NB4 (cell line): ENCODE measurements at regions not wholly inside any gene's neighbourhood (a gene's known extent, or its start where the extent isn't known, plus 50 kb on each side); places are given as distances from the start of the nearest gene placed in this dataset.

Experiments used
- DNase-seq: peaks from one replicate; pipeline ENCODE4 v3.0.0; 2010; ENCODE audit warnings: low read depth
- H3K4me3 ChIP-seq: one replicate; pipeline ENCODE4 v1.5.1; 2011; ENCODE audit warnings: mild to moderate bottlenecking, low read depth, low read length, moderate library complexity
- CTCF ChIP-seq: IDR thresholded peaks from one replicate; pipeline ENCODE4 v1.5.1; 2012; ENCODE audit warnings: low read depth, low read length
- MAX ChIP-seq: IDR thresholded peaks from 2 replicates; pipeline ENCODE4 v1.6.1; 2011; ENCODE audit warnings: low read depth, low read length
- MYC ChIP-seq: IDR thresholded peaks from 2 replicates; pipeline ENCODE4 v1.6.1; 2011; ENCODE audit warnings: low read depth, low read length
- POLR2A ChIP-seq: IDR thresholded peaks from 2 replicates; pipeline ENCODE4 v1.6.1; 2011; ENCODE audit warnings: mild to moderate bottlenecking; ENCODE audit not compliant: insufficient read length; ENCODE audit errors: extremely low read depth

GRCh38 chr14:101026341-101026740, 122.8 kb upstream of the RTL1 start:
- no peak overlapping the region for H3K4me3 ChIP-seq

GRCh38 chr14:101027291-101027690, 123.8 kb upstream of the RTL1 start:
- no peak for TF ChIP-seq CTCF
- TF ChIP-seq MYC: no peak
- no peak for TF ChIP-seq MAX
- no peak for TF ChIP-seq POLR2A
- DNase-seq: no peak
- no peak overlapping the region for H3K4me3 ChIP-seq

More at GRCh38 chr14:101026341-101026740, 122.8 kb upstream of the RTL1 start:
- TF ChIP-seq CTCF (no peak), MYC (no peak), POLR2A (no peak), MAX (no peak)
- no peak for DNase-seq

GRCh38 chr14:101027966-101028365, 124.4 kb upstream of the RTL1 start:
- no peak overlapping the region for H3K4me3 ChIP-seq
- TF ChIP-seq CTCF (no peak), POLR2A (no peak), MYC (no peak)
- DNase-seq: no peak

GRCh38 chr14:101028971-101029667, 125.6 kb upstream of the RTL1 start:
- H3K4me3 ChIP-seq: no peak overlapping the region
- DNase-seq: no peak
- TF ChIP-seq POLR2A: no peak
- no peak for TF ChIP-seq CTCF
- no peak for TF ChIP-seq MYC
- TF ChIP-seq MAX: no peak

- no peak for TF ChIP-seq CTCF
- TF ChIP-seq MAX: no peak
- TF ChIP-seq MYC: no peak
- TF ChIP-seq POLR2A: no peak
- no peak for DNase-seq
- no peak overlapping the region for H3K4me3 ChIP-seq
These were observed 126.3 kb upstream of the RTL1 start for GRCh38 chr14:101029668-101030290.

- H3K4me3 ChIP-seq: no peak overlapping the region
- TF ChIP-seq POLR2A (no peak), MYC (no peak), CTCF (no peak), MAX (no peak)
- no peak for DNase-seq
These were observed 127.1 kb upstream of the RTL1 start for GRCh38 chr14:101030586-101030985.
